ENCODE measurements at regions not wholly inside any gene's neighbourhood (a gene's known extent, or its start where the extent isn't known, plus 50 kb on each side); places are given as distances from the start of the nearest gene placed in this dataset.
"Not testable (repeated sequence)": the region's sequence is repeated elsewhere in the genome, so short reads cannot be mapped to it uniquely, and the experiment has no call there.

- intact Hi-C loops (cut with micrococcal nuclease) = no loop called here
Observed at GRCh38 chr12:115370650-115371049, 686.7 kb upstream of the TBX3 start.

DNA sequence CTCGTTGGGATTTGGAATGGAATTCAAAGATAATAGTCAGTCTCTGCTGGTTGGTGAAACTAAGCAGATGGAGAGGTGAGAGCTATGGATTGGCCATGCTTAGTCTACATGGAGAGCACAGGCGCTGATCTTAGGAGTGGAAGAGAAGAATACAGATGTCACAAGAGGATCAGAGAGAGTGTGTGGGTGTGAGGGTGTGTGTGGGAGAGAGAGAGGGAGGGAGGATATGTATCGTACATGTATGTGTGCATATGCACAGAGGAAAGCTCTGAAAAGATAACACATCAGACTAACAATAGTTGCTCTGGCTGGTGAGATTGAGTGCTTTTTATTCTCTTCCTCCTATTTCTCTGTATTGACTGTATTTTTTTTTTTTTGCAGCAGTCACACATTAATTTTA is 686.2 kb upstream of the TBX3 start:
- intact Hi-C loops (cut with micrococcal nuclease) = no loop called here

DNA sequence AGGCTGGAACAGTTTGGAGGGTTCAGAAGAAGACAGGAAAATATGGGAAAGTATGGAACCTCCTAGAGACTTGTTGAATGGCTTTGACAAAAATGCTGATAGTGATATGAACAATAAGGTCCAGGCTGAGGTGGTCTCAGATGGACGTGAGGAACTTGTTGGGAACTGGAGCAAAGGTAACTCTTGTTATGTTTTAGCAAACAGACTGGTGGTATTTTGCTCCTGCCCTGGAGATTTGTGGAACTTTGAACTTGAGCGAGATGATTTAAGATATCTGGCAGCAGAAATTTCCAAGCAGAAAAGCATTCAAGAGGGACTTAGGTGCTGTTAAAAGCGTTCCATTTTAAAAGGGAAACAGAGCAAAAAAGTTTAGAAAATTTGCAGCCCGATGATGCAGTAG is 682.3 kb upstream of the TBX3 start:
- intact Hi-C loops (cut with micrococcal nuclease) = not testable (repeated sequence)

GRCh38 chr12:115365765-115366164 is 681.8 kb upstream of the TBX3 start:
- intact Hi-C loops (cut with micrococcal nuclease) = not testable (repeated sequence)

- intact Hi-C loops (cut with micrococcal nuclease) = no loop called here
Observed at GRCh38 chr12:115364921-115365320, 680.9 kb upstream of the TBX3 start.

GRCh38 chr12:115362339-115362976 is 678.5 kb upstream of the TBX3 start:
- intact Hi-C loops (cut with micrococcal nuclease) = no loop called here

DNA sequence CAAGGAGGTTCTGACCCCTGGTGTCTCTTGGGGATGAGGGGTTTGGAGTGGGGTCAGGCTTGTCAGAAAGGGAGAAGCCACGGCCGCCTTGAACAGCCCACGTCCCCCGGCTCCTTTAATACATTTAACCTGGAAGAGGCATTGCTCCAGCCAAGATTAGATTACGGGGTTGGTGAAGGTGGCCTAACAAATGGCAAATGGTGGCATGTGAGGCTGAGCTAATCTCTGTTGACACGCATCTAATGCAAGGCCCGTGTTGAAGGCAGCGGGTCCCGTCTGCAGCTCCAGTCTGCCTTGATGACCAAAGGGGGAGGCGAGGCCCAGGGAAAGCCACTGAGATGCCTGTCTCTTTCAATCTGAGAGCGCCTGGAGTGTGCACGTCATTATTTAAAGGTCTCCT is 673.7 kb upstream of the TBX3 start:
- intact Hi-C loops (cut with micrococcal nuclease) = no loop called here

DNA sequence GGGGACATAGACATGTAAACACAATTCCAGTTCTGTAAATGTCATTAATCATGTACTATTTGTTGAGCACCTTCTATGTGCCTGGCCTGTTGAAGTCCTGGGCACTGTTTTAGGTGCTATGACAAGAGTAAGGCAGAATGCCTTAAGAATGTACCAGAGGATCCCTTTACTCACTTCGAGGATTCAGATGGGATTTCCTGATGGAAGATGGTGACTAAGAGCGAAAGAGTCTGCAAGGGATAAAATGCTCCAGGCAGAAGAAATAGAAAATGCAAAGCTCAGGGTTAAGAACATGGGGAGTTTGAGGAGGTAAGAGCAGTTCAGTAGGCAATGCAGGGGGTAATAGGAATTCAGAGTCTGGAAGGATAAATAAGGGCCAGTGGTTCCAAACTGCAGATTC is 671.3 kb upstream of the TBX3 start:
- intact Hi-C loops (cut with micrococcal nuclease) = no loop called here

- intact Hi-C loops (cut with micrococcal nuclease) = no loop called here
Observed at GRCh38 chr12:115354007-115354890, 670.3 kb upstream of the TBX3 start.

DNA sequence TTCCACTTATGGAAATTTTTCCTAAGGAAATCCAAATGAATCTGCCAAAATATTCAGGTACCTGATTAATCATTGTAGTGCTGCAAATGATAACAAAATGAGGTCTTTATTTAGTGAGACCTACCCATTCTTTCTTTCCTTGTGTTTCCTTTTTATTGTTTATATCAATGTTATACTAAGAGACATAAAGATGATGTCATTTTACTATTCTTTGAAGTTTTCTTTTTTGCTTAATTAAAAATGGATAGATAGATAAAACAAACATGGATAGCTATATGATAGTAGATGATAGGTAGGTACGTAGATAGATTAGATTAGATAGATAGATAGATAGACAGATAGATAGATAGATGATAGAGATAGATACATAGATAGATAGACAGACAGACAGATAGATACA is 669.5 kb upstream of the TBX3 start:
- intact Hi-C loops (cut with micrococcal nuclease) = no loop called here

DNA sequence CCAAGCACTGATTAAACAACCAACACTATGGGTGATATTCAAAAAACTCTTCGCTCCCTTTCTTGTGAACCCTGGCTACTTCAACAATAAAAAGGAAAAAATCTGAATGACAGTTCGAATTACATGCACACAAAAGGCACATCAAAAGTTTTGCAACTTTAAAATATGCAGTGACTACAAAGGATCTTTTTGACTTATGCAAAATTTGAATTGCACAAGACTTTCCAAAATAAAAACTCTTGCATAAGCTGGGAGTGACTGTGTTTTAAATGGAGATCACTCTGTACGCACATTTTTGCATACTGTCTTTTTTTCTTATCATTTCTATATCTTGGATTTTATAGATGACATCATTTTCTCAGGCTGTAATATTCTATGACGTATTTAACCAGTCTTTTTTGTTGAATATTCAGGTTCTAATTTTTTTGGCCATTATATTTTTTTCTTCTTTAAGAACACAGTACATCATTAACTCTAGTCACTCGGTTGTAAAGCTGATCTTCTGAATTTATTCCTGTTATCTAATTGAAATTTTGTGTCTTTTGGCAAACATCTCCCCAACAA is 667.6 kb upstream of the TBX3 start:
- intact Hi-C loops (cut with micrococcal nuclease) = no loop called here

GRCh38 chr12:115349711-115350110 is 665.7 kb upstream of the TBX3 start:
- intact Hi-C loops (cut with micrococcal nuclease) = no loop called here

- intact Hi-C loops (cut with micrococcal nuclease) = no loop called here
Observed at GRCh38 chr12:115348301-115348700, 664.3 kb upstream of the TBX3 start.

DNA sequence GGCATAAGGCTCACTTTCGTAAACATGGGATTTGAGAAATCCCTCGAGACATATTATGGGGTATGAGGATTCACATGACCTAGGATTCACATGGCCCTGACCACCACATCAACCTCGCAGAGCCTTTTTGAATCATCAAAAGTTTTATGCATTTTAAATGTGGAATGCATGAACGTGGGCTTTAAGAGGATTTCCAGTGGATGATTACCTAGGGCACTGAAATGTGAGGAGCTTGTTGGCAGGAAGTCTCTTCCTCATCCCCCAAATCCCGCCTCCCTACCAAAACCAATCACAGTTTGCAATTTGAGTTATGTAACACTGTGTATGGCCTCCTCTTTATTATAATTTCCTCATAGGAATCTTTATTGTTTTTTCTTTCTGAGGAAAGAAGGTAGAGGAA is 659.6 kb upstream of the TBX3 start:
- intact Hi-C loops (cut with micrococcal nuclease) = no loop called here

- intact Hi-C loops (cut with micrococcal nuclease) = no loop called here
Observed at GRCh38 chr12:115343008-115343407, 659.0 kb upstream of the TBX3 start.

- intact Hi-C loops (cut with micrococcal nuclease) = no loop called here
Observed at GRCh38 chr12:115341442-115341841, 657.5 kb upstream of the TBX3 start.

GRCh38 chr12:115338566-115339294 is 654.8 kb upstream of the TBX3 start:
- intact Hi-C loops (cut with micrococcal nuclease) = no loop called here

DNA sequence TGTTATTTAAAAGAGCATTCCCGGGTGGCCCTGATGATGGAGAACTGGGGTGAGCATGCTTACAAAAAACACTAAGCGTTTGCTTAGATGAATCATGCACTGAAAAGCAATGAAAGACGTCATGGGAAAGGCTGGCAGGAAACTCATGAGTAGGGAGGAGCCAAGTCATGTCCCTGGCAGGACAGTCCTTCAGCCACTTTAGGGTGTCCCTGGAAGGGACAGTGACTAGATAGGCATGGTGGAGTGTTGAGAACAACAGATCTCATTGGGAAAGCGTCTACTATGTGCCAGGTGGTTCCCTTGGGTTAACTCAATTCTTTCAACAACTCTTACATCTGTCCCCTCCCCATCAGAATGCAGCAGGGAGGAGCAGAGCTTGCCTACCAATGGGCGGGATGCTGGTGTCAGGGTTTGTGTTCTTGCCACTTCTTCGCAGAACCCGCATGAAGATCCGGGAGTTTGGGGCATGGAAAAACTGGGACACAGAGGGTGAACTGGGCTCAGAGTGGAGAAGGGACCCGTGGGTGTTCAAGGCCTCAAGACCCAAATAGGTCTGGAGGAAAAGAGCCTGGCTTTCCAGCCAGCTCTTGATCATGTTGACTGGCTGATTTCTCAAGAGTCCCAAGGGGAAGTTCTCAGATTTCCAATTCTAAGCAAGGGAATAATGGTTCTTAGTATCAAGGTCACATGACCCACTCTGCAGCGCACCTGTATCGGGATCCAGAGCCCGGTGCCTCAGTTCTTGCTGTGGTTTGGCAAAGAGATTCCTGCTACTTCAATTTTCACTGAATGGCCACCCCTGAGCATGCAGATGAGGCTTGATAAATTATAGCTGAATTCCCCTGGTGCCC is 653.9 kb upstream of the TBX3 start:
- intact Hi-C loops (cut with micrococcal nuclease) = no loop called here

- intact Hi-C loops (cut with micrococcal nuclease) = no loop called here
Observed at GRCh38 chr12:115336506-115336905, 652.5 kb upstream of the TBX3 start.

GRCh38 chr12:115335594-115335993 is 651.6 kb upstream of the TBX3 start:
- intact Hi-C loops (cut with micrococcal nuclease) = no loop called here

DNA sequence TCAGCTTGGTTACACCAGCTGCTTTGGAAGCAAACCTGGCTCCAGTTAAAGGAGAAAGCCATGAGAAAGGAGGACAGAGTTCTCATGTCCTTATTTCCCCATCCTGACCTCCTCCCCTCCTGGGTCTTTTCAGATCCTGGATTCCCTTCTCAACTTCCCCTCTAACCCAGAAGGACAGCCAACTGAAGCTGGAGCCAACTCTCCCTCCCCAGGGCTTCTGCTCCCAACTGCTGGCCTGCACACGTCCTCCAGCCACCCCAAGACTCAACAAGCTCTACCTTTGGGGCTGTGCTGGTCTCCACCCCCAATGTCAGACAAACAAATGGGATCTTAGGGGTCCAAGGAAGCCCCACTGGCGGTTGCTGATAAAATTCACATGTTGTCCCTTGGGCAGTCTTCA is 651.1 kb upstream of the TBX3 start:
- intact Hi-C loops (cut with micrococcal nuclease) = no loop called here

All from T-helper 1 cell treated with Interleukin-12 subunit alpha and Interleukin-12 subunit beta and Interleukin-4 antibody, amounts not matched to agents 30 ng/mL and 1 ng/mL, for 36 hours (primary cell).